GM18870 (cell line): ENCODE measurements at regions not wholly inside any gene's neighbourhood (a gene's known extent, or its start where the extent isn't known, plus 50 kb on each side); places are given as distances from the start of the nearest gene placed in this dataset.
"Not testable (repeated sequence)": the region's sequence is repeated elsewhere in the genome, so short reads cannot be mapped to it uniquely, and the experiment has no call there.

ENCODE experiments used
- ATAC-seq: cut with Tn5 transposase; IDR thresholded peaks from one replicate; pipeline ENCODE4 v1.9.1; 2021; ENCODE audit warnings: moderate library complexity; ENCODE audit not compliant: unreplicated experiment

- no peak for ATAC-seq
Measured at GRCh38 chr13:21910546-21910945, 239.7 kb downstream of the FGF9 start.

DNA sequence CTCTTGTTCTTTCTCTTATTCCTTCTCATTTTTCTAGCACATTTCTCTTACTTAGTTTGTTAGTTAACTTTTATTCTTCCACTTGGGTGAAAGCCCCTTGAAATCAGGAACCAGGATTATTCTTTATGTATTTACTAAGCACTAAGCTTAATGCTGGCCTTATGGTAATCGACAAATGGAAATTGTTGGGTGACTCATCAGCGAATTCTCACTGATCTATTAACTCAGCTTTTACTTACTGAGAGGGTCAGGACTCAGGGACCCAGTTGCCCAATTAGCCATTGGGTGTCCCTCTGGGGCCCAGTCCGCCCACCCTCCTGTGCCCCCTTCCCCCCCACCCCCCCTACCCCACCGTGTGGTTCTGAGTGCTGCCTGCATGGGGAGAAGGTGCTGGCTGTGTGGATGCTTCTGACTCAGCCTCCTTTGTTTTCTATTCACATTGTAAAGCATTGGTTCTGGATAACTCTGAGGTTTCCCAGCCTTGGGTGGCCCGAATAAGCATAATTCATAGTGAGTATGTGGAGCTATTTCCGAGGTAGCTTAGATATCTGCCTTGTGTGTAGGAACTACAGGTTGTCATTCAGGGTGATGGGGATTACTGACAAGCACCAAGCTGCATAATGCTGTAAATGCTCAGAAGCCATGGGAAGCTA lies 240.9 kb downstream of the FGF9 start:
- ATAC-seq, result no peak

DNA sequence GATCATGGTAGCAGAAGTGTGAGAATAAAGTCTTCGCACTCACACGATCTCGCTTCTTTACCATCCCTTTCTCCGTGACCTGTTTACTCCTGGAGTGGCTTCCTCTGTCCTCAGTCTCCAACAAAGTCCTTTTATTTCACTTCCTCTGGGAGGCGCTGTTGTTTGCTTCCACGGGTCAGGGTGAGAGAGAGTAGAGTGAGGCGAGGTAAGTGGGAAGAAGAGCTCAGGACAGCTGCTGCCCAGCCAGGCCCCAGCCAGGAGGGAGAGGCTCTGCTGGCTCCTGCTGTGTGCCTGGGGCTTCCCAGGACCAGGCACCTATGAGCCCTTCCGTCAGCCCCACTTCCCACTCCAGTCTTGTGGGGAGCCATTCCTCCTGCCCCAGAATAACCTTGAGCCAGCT lies 242.1 kb downstream of the FGF9 start:
- ATAC-seq, result no peak

DNA sequence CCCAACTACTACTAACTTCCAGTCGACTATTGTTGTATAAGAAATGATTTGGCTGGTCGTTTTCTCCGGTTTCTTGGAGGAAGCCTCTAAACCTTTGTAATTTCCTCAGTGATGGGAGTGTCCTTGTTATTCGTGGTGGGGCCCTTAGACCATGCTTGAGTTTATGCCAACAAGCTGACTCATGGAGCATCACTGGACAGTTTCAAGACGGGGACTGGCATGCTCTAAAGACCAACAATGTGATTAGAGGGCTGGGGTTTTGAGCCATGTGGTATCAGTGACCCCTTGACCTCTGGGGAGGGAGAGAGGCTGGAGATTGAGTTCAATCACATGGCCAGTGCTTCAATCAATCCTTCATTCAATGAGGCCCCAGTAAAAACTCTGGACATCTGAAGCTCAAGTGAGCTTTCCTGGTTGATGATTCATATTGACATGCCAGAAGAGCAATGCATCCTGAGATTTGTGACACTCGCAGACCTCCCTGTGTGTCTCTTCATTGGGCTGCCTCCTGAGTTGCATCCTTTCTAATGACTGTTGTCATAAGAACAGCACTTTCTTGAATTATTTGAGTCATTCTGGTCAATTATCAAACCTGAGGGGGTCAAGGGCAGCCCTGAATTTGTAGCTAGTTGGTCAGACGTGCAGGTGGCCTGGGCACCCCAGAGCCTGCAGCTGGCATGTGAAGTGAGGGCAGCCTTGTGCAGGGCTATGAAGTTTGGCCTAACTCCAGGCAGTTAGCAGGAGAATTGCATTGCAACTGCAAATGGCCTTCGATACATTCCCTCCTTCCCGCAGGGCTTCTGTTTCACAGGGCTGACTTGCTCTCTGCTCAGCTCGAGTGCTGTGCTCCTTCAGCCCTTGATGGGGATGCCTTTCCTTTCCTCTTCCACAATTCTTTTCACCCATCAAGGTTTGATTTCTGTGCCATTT lies 246.5 kb downstream of the FGF9 start:
- ATAC-seq, result no peak

DNA sequence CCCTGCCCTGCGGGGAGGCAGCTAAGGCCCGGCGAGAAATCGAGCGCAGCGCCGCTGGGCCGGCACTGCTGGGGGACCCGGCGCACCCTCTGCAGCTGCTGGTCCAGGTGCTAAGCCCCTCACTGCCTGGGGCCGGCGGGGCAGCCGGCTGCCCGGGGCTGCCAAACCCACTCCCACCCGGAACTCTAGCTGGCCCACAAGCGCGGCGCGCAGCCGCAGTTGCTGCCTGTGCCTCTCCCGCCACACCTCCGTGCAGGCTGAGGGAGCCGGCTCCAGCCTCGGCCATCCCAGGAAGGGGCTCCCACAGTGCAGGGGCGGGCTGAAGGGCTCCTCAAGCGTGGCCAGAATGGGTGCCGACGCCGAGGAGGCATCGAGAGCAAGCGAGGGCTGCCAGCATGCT lies 249.9 kb downstream of the FGF9 start:
- ATAC-seq, result not testable (repeated sequence)

- no peak for ATAC-seq
Measured at GRCh38 chr13:21924958-21925357, 254.1 kb downstream of the FGF9 start.

GRCh38 chr13:21925720-21926119 lies 254.8 kb downstream of the FGF9 start:
- ATAC-seq, result no peak

- ATAC-seq, result no peak
Measured at GRCh38 chr13:21929400-21929799, 258.5 kb downstream of the FGF9 start.

- no peak for ATAC-seq
Measured at GRCh38 chr13:21930536-21930935, 259.7 kb downstream of the FGF9 start.

DNA sequence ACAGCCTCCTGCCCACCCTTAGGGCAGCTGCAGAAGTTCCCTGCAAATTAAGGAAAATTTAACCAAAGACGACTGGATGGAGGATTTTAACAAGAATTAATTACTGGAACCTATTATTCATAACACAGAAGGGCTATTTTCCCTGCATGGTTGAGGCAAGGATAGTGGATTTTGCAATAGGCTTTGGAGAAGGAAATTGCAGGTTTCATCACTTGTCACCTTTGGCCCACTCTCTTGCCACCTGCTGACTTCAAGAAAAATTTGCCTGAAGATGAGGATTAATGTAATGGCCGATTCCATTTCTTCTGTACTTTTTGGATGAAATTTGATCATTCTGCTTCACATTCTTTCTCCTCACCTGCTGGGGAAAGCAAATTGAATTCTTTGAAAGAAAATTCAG lies 261.7 kb downstream of the FGF9 start:
- ATAC-seq, result no peak

DNA sequence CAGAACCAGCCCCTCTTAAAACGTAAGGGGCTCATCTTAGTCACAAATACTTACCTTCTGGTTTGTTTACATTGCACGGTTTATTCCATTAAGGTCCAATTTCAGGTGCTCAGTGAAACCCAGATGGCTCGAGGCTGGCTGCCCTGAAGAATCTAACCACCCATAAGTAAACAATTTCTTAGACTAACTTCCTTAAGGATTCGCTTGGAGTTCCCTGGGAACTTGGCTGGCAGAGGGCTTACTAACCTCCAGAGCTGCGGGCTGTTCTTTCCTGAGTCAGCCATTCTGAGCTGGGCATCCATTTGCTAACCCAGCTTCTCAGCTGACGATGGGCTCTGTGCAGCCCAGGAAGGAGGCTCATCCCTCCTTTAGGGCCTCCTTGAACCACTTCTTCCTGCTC lies 262.1 kb downstream of the FGF9 start:
- no peak for ATAC-seq

- ATAC-seq, result no peak
Measured at GRCh38 chr13:21934284-21934683, 263.4 kb downstream of the FGF9 start.

- no peak for ATAC-seq
Measured at GRCh38 chr13:21936674-21937073, 265.8 kb downstream of the FGF9 start.

DNA sequence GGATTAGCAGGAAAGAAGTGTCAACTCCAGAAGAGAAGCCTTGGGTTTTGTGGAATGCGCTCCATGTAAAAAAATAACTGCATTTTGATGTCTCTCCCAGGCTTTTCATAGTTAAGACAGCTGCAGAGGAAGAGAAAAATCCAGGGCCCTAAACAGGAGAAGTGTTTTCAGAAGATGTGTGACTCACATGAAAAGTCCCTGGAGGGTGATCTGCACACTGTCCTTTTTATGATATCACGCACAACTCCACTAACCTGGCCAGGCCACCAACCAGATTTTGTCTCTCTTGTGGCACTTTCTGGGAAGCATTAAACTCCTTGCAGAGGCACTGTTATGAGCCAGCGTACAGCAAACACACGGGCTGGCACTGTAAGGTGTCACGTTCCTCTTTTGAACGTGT lies 267.3 kb downstream of the FGF9 start:
- no peak for ATAC-seq

DNA sequence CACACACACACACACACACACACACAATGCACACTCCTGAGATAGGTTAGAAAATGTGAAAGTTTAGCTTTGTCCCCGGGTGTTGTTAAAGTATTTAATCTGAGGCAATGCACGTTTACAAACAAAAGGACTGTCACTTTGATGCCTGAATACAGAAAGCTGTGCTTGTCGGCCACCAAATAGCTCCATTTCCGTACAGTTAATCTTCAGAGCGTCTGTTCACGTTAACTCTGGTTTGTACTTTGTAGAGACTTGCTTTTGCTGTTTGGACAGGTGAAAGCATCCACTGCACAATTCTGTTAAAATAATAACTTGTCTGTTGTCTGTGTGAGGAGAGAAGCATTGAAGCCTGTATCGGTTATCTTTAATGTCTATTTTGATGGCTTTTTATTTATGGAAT lies 267.8 kb downstream of the FGF9 start:
- no peak for ATAC-seq

DNA sequence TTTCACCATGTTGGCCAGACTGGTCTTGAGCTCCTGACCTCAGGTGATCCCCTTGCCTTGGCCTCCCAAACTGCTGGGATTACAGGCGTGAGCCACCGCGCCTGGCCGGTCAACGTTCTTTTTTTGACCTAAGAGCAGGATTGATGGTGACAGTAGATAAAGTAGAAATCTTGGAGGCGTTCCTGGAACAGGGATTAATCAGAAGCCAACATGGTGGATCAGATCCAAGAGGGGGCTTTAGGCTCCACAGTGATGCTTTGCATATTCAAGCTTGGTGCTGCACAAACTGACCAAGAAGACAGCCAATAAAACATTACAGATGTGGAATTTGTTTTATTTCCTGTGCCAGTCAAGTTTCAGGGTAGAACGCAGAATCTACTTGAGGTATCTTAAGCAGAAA lies 271.2 kb downstream of the FGF9 start:
- ATAC-seq, result no peak

DNA sequence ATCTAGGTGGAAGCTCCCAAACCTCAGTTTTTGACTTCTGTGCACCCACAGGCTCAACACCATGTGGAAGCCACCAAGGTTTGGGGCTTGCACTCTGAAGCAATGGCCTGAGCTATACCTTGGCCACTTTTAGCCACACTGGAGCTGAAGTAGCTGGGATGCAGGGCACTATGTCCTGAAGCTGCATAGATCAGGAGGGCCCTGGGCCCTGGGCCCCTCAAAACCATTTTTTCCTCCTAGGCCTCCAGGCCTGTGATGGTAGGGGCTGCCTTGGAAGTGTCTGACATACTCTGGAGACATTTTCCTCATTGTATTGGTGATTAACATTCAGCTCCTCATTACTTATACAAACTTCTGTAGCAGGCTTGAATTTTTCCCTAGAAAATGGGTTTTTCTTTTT lies 273.7 kb downstream of the FGF9 start:
- no peak for ATAC-seq

GRCh38 chr13:21945195-21945594 lies 274.3 kb downstream of the FGF9 start:
- ATAC-seq, result no peak

DNA sequence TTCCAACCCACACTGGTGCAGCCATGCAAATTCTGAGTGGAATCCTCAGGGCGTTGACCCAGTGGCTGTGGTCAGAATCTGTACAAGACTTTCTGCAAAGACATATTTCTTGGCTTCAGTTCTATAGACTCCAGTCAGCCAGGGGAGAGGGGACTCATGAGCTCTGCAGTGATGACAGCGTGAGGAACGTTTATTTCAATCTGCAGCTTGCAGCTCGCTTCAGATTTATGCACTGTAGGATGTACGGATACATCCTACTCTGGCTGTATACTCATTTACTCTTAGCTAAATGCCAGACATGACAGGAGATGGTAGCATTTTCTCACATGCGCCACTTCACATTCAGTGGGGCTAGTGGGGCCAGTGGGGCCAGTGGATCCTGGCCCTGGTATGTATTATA lies 276.1 kb downstream of the FGF9 start:
- ATAC-seq, result no peak

DNA sequence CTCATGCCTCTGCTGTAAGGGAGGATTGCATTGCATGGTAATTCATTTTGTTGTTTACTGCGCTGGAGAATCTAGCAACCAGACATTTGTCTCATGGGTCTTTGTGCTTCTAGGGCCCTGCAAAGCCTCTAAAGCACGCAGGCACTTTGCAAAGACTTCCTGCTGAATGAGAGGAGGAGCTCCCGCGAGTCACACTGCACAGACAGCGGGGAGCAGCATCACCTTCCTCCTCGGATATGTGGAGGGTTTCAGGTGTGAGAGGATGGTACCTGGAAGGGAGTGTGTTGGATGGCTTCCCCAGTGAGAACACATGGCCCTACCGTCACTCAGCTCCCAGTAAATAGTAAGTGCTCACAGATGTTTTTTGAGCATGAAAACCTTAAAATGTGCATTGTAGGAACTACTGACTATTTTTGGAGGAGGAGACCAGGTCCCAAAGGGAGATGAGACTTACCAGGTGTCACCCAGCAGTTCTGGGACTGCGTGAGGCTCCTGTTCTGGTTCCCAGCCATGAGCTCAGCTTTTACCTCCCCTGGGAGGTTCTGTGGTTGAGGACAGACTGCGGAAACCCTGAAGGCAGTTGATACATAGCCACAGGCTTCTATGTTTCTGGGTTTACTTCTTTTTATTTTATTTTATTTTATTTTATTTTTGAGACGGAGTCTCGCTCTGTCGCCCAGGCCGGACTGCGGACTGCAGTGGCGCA lies 278.0 kb downstream of the FGF9 start:
- ATAC-seq, result no peak

GRCh38 chr13:21949818-21950429 lies 279.1 kb downstream of the FGF9 start:
- no peak for ATAC-seq
